HTR-8/SVneo (cell line): ENCODE measurements at regions not wholly inside any gene's neighbourhood (a gene's known extent, or its start where the extent isn't known, plus 50 kb on each side); places are given as distances from the start of the nearest gene placed in this dataset.
"Not testable (repeated sequence)": the region's sequence is repeated elsewhere in the genome, so short reads cannot be mapped to it uniquely, and the experiment has no call there.

Source experiments
- DNase-seq: peaks from one replicate; pipeline ENCODE4 v3.0.0; 2011; ENCODE audit warnings: low spot score, mixed read lengths; ENCODE audit not compliant: insufficient read length
- FAIRE-seq: peaks from 2 replicates; lab custom pipeline; 2011; peaks lifted over from hg19 to GRCh38; lab: Jason Lieb, UNC

DNA sequence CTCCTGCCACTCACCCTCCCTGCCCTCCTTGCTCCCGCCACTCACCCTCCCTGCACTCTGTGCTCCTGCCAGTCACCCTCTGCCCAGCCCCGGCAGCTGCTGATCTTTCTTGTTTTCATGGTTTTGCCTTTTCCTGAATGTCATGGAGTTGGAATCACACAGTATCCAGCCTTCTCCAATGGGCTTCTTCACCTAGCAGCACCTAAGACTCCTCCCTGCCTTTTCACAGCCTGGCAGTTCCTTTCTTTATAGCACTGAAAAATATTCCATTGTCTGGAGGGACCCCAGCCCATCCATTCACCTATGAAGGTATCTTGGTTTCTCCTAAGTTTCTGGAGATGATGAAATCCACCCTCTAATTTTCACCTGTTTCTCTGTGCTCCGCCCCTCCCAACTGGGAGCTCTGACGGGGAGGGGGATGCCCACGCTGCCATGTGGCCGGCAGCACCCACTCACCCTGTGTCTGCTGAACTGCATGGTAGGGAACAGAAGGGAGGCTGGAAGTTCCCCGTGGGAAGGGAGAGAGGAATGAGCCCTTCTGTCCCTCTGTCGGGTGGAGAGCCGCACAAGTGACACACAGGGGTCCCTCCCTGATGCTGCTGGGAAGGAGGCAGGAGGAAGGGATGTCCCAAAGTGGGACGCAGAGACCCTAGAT is 144.9 kb upstream of the ZNF469 start:
- DNase-seq, result not testable (repeated sequence)
- peak; percentile 70 for FAIRE-seq

DNA sequence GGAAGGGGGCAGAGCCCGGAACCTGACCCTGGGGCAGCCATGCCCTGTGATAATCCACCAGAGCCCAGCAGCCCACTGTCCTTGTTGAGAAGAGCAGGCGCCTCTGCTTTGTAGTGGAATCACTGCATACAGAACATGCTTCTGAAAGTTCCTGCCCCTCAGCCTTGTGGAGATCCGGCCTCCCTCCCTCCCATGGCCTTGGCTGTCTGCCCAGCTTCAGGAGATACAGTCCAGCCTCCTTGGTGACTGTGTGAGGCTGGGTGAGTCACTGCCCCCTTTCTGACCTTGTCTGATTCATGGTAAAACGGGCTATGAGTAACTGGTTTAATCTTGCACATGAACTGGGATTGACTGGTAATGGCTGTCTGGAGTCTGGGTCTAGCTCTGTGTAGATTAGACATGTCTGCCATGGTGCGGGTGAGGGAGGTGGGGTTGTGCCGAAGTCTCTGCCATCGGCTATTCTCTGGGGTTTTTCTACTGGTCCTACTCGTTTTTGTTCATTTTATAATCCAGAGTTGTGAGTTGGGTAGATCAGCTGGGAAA is 144.0 kb upstream of the ZNF469 start:
- DNase-seq (peak; percentile 72), FAIRE-seq (peak; percentile 99)

DNA sequence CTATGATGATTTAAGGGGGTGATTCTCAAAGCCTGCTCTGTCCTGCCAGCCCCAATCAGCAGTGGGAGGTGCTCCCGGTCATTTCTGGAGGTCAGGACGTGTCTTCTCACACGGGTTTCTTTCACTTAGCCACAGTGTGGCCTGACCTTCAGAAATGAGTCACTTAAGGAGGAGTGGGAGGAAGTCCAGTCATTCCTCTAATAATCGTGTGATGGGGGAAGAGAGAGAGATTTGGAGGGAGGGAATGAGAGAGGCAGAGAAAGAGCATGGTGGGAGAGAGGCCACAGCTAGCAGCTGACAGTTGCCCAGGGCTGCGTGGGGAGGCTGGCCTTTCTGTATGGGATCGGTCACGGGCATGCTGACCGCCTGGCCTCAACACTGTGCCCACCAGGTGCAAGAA is 142.6 kb upstream of the ZNF469 start:
- FAIRE-seq, result peak; percentile 86
- not testable (repeated sequence) for DNase-seq

DNA sequence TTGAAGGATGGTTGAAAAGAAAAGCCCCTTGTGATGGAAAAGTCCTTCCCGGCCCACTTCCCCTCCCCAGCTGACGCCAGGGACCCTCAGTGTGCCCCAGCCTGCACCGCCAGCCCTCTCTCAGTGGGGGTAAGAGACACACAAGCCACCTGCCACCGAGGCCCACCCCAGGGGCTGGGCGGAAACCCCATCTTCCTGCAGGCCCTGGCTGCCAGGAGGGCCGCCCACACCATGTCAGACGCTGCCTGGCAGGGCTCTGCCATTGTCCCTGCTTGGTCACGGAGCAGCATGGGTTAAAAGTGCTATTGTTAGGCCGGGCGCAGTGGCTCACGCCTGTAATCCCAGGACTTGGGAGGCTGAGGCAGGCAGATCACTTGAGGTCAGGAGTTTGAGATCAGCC is 142.0 kb upstream of the ZNF469 start:
- not testable (repeated sequence) for FAIRE-seq

DNA sequence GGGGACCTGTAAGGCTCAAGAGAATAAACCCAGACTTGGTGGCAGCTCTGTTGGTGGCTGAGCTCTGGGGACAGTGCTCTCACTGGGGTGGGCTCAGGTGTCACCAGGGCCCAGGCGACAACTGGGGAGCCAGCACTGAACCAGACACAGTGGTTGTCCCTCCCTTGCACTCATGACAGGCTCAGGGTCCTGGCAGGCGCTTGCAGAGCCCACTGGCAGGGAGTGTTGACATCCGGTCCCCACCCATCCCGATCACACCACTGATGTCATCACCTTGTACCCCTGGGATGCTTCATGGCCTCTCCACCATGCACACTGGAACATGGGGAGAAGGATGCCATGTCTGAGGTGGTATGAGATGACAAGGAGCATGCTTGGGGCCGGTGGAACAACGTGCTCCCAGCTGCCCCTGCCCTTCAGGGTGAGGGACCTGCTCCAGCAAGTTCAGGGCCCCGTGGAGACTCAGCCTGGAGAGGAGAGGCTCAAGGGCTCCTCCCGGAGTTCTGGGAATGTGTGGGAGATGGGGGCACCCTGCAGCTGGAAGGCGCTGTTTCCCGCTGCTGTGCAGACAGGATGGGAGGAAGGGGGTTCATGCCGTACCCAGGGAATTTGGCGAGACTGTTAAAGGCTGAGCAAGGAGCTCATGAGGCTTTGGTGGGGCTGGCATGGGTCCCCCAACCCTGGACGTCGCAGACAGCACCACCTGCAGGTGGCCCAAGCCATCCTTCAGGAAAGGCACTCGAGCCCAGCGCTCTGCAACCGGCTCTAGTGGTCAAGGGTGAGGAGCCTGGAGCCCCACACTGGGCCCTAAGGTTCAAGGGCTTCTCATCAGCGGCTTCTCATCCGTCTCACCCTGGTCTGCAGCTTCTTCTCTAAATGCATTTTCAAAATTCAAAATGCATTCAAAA is 141.1 kb upstream of the ZNF469 start:
- not testable (repeated sequence) for DNase-seq, FAIRE-seq

More for the DNA sequence above, 142.0 kb upstream of the ZNF469 start:
- DNase-seq, result not testable (repeated sequence)

DNA sequence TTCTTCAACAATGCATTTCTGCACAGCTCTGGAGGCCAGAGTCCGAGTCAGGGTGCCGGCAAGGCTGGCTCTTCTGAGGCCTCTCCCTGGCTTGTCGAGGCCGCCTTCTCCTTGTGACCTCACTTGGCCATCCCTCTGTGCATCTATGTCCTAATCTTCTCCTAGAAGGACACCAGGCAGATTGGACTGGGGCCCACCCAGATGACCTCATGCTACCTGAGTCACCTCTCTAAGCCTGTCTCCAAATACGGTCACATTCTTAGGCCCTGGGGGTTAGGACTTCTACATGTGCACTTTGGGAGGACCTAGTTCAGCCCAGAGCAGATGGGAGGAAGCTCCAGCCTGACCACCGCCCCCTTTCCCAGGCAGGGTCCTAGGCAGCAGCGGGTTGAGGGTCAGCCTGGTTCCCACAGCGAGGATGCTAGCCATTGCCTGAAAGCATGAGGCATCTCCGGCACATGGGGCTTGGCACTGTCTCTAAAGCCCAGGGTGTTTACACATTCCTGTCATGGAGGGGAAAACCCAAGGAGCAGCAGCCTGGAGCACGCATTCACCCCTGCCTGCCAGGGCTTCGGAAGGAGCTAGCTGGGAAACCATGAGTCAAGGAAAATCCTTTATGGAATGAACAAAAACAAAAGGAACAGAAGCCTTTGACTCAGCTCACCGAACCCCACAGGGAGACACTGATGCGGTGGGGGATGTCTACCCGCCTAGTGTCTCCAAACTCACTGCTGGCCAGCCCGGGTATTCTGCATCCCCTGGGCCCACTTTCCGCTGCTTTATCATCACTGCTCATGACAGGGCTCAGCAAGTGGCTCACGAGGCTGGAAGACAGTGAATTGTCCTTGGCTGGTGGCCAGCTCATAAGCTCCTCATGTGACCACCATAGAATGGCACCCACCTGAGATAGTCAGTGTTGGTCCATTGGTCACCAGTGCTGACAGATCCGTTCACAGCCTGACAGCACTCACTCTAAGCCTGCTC is 140.2 kb upstream of the ZNF469 start:
- FAIRE-seq, result peak; percentile 85
- DNase-seq, result not testable (repeated sequence)

DNA sequence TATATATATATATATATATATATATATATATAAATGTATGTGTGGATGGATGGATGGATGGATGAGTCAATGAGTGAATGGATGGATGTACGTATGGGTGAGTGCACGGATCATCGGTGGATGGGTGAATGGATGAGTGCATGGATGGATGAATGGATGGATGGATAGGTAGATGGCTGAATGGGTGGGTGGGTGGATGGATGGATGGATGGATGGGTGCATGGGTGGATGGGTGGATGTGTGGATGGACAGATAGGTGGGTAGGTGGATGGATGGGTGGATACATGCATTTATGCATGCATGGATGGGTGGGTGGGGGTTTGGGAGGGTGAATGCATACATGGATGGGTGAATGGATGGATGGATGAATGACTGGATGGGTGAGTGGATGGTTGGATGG is 138.8 kb upstream of the ZNF469 start:
- FAIRE-seq, DNase-seq: not testable (repeated sequence)

DNA sequence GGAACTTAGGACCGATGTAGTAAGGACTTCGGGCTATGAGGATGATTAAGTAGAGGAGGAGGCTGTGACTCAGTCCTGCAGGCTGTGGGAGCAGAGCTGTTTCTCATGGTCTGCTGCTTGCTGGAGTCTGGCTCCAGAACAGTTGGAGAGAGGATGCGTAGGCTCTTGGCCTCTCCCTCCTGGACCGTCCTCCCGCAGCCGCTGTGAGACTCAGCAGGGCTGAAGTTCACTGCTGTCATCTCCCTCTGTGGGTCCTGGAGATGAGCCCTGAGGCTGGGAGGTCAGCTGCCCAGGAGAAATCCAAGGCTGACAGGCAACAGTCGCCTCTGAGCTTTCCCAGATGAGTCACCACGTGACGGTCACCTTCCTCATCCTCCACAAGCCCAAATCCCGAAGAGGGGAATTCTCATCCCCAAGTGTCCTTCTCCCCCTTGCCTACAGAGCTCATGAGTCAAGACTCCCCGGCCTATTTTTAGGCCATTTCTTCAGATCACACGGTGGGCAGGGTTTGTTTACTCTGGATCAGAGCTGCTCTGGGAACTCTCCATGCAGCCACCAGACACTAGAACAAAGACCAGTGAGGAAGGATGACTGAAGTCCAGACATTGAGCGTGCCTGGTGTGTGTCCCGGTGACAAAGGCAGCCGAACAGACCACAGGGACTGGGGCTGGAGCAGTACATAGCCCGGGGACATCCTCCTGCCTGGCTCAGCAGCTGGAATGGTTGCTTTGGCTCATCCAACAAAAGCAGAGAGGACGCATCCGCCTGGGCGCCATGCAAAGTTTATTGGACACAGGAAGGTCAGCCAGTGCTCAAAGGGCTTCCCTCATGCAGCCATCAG is 137.3 kb upstream of the ZNF469 start:
- DNase-seq, result not testable (repeated sequence)
- FAIRE-seq, result peak; percentile 33

DNA sequence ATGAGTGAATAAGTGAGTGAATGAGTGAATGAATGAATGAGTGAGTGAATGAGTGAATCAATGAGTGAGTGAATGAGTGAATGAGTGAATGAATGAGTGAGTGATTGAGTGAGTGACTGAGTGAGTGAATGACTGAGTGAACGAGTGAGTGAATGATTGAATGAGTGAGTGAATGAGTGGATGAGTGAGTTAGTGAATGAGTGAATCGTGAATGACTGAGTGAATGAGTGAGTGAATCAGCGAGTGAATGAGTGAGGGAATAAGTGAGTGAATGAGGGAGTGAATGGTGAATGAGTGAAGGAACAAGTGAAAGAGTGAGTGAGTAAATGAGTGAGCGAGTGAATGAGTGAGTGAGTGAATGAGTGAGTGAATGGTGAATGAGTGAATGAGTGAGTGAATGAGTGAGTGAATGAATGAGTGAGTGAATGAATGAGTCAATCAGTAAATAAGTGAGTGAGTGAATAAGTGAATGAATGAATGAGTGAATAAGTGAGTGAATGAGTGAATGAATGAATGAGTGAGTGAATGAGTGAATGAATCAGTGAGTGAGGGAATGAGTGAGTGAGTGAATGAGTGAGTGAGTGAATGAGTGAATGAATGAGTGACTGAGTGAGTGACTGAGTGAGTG is 135.7 kb upstream of the ZNF469 start:
- not testable (repeated sequence) for DNase-seq
- FAIRE-seq, result peak; percentile 82

DNA sequence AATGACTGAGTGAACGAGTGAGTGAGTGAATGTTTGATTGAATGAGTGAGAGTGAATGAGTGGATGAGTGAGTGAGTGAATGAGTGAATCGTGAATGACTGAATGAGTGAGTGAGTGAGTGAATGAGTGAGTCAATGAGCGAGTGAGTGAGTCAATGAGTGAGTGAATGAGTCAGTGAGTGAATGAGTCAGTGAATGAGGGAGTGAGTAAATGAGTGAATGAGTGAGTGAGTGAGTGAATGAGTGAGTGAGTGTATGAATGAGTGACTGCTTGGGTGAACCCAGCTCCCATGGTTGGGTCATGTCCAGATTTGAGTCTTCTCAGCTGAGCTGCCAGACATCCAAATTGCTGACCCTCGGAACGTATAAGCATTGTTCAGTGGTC is 135.2 kb upstream of the ZNF469 start:
- FAIRE-seq, DNase-seq: not testable (repeated sequence)

DNA sequence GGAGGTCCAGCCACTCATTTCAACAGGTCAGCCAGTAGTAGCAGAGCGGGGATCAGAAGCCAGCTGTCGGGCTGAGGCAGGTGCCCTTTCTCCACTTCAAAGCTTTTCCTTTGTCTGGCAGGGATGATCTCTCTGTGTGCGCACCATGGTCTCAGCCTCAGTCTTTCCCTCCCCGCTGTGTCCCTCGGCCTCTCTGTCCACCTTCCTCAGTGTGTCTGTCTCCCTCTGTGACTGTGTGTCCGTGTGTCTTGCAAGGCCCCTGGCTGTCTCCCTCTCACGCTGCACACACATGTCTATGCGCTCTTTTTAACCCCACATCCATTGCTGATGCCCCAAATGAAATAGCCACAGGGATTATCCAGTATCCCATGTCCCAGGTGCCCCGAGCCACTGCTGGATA is 134.0 kb upstream of the ZNF469 start:
- not testable (repeated sequence) for DNase-seq, FAIRE-seq

DNA sequence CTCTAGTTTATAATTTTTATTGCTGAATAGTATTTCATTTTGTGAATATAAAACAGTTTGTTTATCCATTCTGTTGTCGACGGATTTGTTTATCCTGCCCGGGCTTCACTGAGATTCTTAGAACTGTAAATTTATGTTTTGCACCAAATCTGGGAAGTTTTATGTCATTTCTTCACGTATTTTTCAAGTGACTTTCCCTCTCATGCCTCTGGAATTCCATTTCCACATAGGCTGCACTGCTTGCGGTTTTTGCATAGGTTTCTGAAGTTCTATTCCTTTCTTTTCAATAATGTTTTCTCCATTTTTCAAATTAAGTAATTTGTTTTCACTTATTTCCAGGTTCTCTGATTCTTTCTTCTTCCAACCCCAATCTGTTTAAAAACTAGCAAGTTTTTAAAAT is 132.4 kb upstream of the ZNF469 start:
- DNase-seq, FAIRE-seq: not testable (repeated sequence)

DNA sequence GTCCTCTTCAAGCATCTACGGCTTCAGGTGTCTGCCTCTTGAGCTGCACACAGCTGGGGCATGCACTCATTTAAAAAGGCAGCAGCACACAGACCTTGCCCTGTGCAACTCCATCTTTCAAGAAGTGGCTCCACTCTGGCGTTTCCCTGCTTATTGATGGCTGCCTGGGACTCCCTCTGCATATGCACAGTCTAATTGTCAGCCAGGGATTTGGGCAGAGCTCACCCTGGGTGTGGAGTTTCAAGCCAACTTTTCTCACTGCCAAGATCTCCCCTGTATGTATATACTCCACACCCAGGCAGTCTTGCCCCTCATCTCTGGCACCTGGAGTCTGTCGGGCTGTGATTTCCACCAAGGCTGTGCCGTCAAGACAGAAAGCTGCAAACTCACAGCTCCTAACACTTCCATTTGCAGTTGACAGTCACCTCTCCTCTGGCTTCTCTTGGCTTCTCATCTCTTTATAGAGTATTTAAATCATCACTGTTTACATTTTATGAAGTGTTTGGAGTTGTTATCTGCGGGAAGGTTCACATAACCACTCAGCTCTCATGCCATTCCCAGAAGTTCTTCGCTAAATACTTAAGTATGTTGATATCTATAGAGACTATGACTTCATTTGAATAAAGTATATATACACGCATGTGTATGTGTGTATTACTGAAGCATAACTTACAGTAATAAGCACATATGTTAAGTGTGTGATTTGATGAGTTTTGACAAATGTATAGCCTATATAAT is 130.5 kb upstream of the ZNF469 start:
- not testable (repeated sequence) for DNase-seq, FAIRE-seq

DNA sequence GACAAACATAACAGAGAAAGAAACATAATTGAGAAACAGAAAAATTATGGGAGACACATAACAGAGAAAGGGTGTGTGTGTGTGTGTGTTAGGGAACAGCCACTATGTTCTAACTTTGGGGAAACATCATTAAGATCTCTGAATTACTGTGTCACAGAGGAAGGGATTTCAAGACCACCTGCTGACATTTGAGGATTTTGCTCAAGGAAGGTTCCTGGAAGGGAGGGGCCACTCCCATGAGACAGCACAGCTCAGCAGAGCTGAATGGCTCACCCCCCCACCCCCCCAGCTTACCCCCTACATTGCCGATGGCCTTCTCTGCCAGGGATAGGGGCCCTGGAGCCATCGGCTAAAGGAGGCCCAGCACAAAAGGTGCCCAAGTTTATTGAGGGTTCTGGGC is 124.6 kb upstream of the ZNF469 start:
- FAIRE-seq, result not testable (repeated sequence)

DNA sequence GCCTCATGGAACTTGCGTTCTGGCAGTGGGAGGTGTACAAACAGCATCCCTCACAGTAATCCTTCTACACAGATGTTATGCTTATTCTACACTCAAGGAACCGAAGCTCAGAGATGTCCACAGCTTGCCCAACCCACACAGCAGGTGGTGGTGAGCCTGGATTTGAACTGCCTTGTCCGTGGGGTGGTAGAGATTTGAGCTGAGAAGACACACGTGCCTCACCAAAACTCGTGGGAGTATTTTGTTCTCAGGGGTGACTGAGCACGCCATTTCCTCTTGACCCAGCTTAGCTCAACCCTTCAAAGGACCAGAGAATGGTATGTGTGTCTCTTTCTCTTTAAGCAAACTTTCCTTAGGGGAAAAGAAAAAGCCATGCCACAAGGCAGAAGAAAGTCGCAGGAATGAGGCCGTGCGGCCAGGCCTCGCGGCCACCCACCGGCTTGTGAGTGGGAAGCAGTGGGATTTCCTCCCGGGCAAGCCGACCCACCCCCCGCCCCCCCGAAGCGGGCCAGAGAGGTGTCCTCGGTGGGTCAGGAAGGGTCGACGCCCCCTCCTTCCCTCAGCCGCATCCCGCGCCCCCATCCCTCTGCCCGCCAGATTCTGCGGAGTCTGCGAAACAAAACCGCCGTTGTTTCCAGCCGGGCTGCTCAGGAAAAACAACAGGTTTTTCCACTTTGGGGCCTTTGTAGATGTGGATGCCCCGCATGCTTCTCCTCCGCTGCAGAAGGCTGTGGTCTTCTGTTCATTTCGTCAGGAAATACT is 123.8 kb upstream of the ZNF469 start:
- not testable (repeated sequence) for DNase-seq, FAIRE-seq

More for the DNA sequence above, 124.6 kb upstream of the ZNF469 start:
- not testable (repeated sequence) for DNase-seq

DNA sequence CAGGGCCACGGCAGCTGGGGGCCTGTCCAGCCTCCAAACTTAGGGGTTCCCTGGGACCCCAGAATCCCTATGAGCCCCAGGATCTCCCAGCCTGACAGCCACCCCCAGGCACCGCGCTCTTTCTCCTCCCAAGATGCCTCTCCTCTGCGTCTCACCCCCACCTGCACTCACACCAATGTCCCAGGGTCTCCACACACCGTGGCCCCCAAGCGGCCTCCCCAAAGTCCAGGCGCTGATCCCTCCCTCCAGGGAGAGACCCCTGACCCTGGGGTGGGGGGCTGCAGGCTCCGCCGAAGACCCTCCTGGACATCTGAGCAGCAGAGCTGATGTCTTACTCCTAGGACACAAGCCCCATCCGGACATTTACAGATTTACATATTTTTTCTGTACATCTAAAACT is 123.2 kb upstream of the ZNF469 start:
- not testable (repeated sequence) for FAIRE-seq, DNase-seq

DNA sequence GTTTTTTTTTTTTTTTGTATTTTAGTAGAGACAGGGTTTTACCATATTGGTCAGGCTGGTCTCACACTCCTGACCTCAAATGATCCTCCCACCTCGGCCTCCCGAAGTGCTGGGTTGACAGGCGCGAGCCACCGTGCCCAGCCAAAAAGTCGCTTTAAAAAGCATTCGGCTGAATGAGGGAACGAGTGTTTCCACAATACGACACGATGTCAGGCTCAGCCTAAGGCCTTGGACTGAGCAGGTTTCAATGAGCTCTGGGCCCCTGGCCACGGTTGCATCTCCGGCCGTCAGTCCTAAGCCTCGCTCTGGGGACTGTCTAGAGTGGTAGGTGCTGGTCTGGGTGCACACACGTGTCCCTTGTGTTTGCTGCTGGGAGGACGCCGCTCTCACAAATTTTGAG is 122.6 kb upstream of the ZNF469 start:
- DNase-seq, FAIRE-seq: not testable (repeated sequence)
